Ovary (tissue), 7 donors: ENCODE measurements at regions not wholly inside any gene's neighbourhood (a gene's known extent, or its start where the extent isn't known, plus 50 kb on each side); places are given as distances from the start of the nearest gene placed in this dataset.

Source experiments
- DNase-seq, 5 donors: peaks; one replicate each; pipeline ENCODE4 v3.0.0-alpha.2; 2019 to 2020
- H3K27ac ChIP-seq, 2 donors: fragments of 200-600 bp; one replicate each; pipeline versions ENCODE4 v1.5.1 to v1.8.0; 2019 to 2022
- H3K27me3 ChIP-seq: fragments of 200-600 bp; one replicate; pipeline ENCODE4 v1.8.0; 2022
- H3K36me3 ChIP-seq: fragments of 200-600 bp; sonication (generic); one replicate; pipeline ENCODE4 v1.5.1; 2019
- H3K4me1 ChIP-seq: one replicate; pipeline ENCODE4 v1.8.1; 2013; ENCODE audit warnings: mild to moderate bottlenecking, moderate library complexity; ENCODE audit not compliant: insufficient read depth
- H3K4me3 ChIP-seq: fragments of 200-600 bp; sonication (generic); one replicate; pipeline ENCODE4 v1.5.1; 2017
- H3K9me3 ChIP-seq, 2 donors: fragments of 200-600 bp in 1 of 2; sonication (generic) in 1 of 2; one replicate each; pipeline versions ENCODE4 v1.5.1 to v1.8.1; 2013 to 2019; ENCODE audit warnings: mild to moderate bottlenecking in 1 of 2, moderate library complexity in 1 of 2
- EP300 ChIP-seq: sonication (generic); formaldehyde crosslinking; IDR thresholded peaks from one replicate; pipeline ENCODE4 v1.6.1; 2017; ENCODE audit warnings: antibody characterized with exemption
- POLR2A ChIP-seq: fragments of 450-650 bp; IDR thresholded peaks from one replicate; pipeline ENCODE4 v1.6.1; 2017; ENCODE audit warnings: antibody characterized with exemption, mild to moderate bottlenecking, moderate library complexity
- WGBS, 3 donors: extraction: QIAGEN DNeasy Blood & Tissue Kit in 1 of 3; methylation state at CpG; one replicate each; pipeline versions ENCODE4 v1.1.5 to v1.1.7; 2013 to 2017; 5-methylcytosine and 5-hydroxymethylcytosine counted together
- intact Hi-C, 4 donors: fragments of 100-400 bp; cut with DNase I; formaldehyde crosslinking; loops; one replicate each; pipeline versions ENCODE4 v1.11.0 to v1.15.1; 2022 to 2023
- TF ChIP-seq, protein P1 (sequence below), 3 donors: fragments of 450-650 bp in 2 of 3; fragments of 200-600 bp in 1 of 3; IDR thresholded peaks; one replicate each; pipeline versions ENCODE4 v1.5.1 to v1.8.0; 2016 to 2022; ENCODE audit warnings: antibody characterized with exemption in 3 of 3, mild to moderate bottlenecking in 1 of 3
- donor health status: DM: no; HTN: no; CAD: no; lungs with moderate emphysema.
- donor health status: DM: no; HTN: no; CAD: no.
- donor health status: Bipolar disorder and iron deficiency.
- donor health status: DM: no; HTN: no; CAD: no.
- donor health status: DM: yes; HTN: yes; CAD: no.

GRCh38 chr15:87753539-87753938 lies 503.0 kb downstream of the NTRK3 start:
- Histone ChIP-seq H3K4me3 (no peak overlapping the region), H3K27me3 (no peaks in the 10 kb centered on the region), H3K36me3 (no peaks in the 10 kb centered on the region), H3K9me3 (no peaks in the 10 kb centered on the region), H3K4me1 (no peaks in the 10 kb centered on the region), H3K27ac (no peak overlapping the region)
- 74 to 85% (median 82%) methylated on average over 11 of the region's 11 CpGs for whole genome bisulfite sequencing, 3 donors
- intact Hi-C loops = no loop called here
- TF ChIP-seq POLR2A (no peak), EP300 (no peak)
- TF ChIP-seq, protein P1, sequence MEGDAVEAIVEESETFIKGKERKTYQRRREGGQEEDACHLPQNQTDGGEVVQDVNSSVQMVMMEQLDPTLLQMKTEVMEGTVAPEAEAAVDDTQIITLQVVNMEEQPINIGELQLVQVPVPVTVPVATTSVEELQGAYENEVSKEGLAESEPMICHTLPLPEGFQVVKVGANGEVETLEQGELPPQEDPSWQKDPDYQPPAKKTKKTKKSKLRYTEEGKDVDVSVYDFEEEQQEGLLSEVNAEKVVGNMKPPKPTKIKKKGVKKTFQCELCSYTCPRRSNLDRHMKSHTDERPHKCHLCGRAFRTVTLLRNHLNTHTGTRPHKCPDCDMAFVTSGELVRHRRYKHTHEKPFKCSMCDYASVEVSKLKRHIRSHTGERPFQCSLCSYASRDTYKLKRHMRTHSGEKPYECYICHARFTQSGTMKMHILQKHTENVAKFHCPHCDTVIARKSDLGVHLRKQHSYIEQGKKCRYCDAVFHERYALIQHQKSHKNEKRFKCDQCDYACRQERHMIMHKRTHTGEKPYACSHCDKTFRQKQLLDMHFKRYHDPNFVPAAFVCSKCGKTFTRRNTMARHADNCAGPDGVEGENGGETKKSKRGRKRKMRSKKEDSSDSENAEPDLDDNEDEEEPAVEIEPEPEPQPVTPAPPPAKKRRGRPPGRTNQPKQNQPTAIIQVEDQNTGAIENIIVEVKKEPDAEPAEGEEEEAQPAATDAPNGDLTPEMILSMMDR (IDR thresholded peaks at IDR 0.05) = no peak
- DNase-seq = no peak

GRCh38 chr15:87752250-87752951 lies 504.1 kb downstream of the NTRK3 start:
- no peak for TF ChIP-seq POLR2A
- TF ChIP-seq EP300 = no peak
- TF ChIP-seq, protein P1 (IDR thresholded peaks at IDR 0.05) = no peak
- H3K4me3 ChIP-seq = no peak overlapping the region
- WGBS, 3 donors = 16 to 27% (median 21%) methylated on average over 5 of the region's 5 CpGs
- no peaks in the 10 kb centered on the region for H3K4me1 ChIP-seq
- H3K9me3 ChIP-seq = no peaks in the 10 kb centered on the region
- H3K36me3 ChIP-seq = no peaks in the 10 kb centered on the region
- no peak overlapping the region for H3K27ac ChIP-seq
- intact Hi-C loops = no loop called here
- H3K27me3 ChIP-seq = no peaks in the 10 kb centered on the region
- DNase-seq = no peak

- Histone ChIP-seq H3K4me3 (no peak overlapping the region), H3K27me3 (no peaks in the 10 kb centered on the region), H3K9me3 (no peaks in the 10 kb centered on the region), H3K27ac (no peak overlapping the region), H3K4me1 (no peaks in the 10 kb centered on the region), H3K36me3 (no peaks in the 10 kb centered on the region)
- TF ChIP-seq, protein P1 (IDR thresholded peaks at IDR 0.05) = no peak
- TF ChIP-seq POLR2A (no peak), EP300 (no peak)
- WGBS, 3 donors = 92 to 95% (median 92%) methylated on average over 8 of the region's 8 CpGs
- intact Hi-C loops = no loop called here
- DNase-seq = no peak
Observed at GRCh38 chr15:87748483-87748882, 508.1 kb downstream of the NTRK3 start.

- intact Hi-C loops = no loop called here
- Histone ChIP-seq H3K27me3 (no peaks in the 10 kb centered on the region), H3K27ac (no peak overlapping the region), H3K4me3 (no peak overlapping the region), H3K9me3 (no peaks in the 10 kb centered on the region), H3K4me1 (no peaks in the 10 kb centered on the region), H3K36me3 (no peaks in the 10 kb centered on the region)
- TF ChIP-seq POLR2A (no peak), EP300 (no peak)
- TF ChIP-seq, protein P1 (IDR thresholded peaks at IDR 0.05) = no peak
- 68 to 85% (median 77%) methylated on average over 1 of the region's 1 CpG for WGBS, 3 donors
- DNase-seq = no peak
Observed at GRCh38 chr15:87747087-87747486, 509.5 kb downstream of the NTRK3 start.
